ENCODE measurements at regions not wholly inside any gene's neighbourhood (a gene's known extent, or its start where the extent isn't known, plus 50 kb on each side); places are given as distances from the start of the nearest gene placed in this dataset.

DNA sequence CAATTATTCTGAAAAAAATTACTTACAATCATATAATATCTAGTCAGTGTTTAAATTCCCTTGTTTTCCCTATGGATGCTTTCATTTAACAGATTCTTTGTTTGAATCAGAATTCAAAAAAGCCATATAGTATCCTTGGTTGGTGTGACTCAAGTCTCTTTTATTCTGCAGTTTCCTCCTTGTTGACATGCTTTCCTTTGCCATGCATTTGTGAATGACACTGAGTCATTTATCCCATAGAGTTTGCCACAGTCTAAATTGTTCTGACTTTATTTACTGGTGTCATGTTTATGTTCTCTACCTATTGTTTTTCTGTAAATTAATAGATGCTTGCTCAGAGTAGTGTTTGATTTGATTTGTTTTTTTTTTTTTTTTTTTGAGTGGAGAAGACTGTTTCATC lies 893.8 kb upstream of the SLC10A2 start:
- no peak for TF ChIP-seq POLR2A (IDR thresholded peaks at IDR 0.05)
- TF ChIP-seq, protein P1, sequence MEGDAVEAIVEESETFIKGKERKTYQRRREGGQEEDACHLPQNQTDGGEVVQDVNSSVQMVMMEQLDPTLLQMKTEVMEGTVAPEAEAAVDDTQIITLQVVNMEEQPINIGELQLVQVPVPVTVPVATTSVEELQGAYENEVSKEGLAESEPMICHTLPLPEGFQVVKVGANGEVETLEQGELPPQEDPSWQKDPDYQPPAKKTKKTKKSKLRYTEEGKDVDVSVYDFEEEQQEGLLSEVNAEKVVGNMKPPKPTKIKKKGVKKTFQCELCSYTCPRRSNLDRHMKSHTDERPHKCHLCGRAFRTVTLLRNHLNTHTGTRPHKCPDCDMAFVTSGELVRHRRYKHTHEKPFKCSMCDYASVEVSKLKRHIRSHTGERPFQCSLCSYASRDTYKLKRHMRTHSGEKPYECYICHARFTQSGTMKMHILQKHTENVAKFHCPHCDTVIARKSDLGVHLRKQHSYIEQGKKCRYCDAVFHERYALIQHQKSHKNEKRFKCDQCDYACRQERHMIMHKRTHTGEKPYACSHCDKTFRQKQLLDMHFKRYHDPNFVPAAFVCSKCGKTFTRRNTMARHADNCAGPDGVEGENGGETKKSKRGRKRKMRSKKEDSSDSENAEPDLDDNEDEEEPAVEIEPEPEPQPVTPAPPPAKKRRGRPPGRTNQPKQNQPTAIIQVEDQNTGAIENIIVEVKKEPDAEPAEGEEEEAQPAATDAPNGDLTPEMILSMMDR (IDR thresholded peaks at IDR 0.05) = no peak

Measured in breast epithelium (tissue), 3 donors.